GM23338 (cell line): ENCODE measurements at regions not wholly inside any gene's neighbourhood (a gene's known extent, or its start where the extent isn't known, plus 50 kb on each side); places are given as distances from the start of the nearest gene placed in this dataset.

Experiments used
- ATAC-seq: fragments of 200-7000 bp; cut with Tn5 transposase; 3 replicates; pipeline ENCODE4 v1.9.1; 2020
- DNase-seq: peaks from one replicate; pipeline ENCODE4 v3.0.0-alpha.2; 2015; ENCODE audit warnings: low spot score
- H2AFZ ChIP-seq: fragments of 200-600 bp; sonication (generic); 2 replicates; pipeline ENCODE4 v1.8.0; 2016; ENCODE audit warnings: antibody characterized with exemption, mild to moderate bottlenecking, moderate library complexity
- H3F3A ChIP-seq: fragments of 200-600 bp; sonication (generic); replicated peaks from 2 replicates; pipeline ENCODE4 v1.8.0; 2017; ENCODE audit warnings: antibody characterized with exemption, mixed run types, low read depth
- H3K27ac ChIP-seq: fragments of 200-600 bp; sonication (generic); 2 replicates; pipeline ENCODE4 v1.6.1; 2016; ENCODE audit warnings: low read depth
- H3K27me3 ChIP-seq: fragments of 200-600 bp; sonication (generic); 2 replicates; pipeline ENCODE4 v1.8.0; 2016; ENCODE audit warnings: mild to moderate bottlenecking, mixed run types, moderate library complexity; ENCODE audit not compliant: insufficient read depth
- H3K36me3 ChIP-seq: fragments of 200-600 bp; sonication (generic); 2 replicates; pipeline ENCODE4 v1.8.0; 2016; ENCODE audit warnings: mild to moderate bottlenecking; ENCODE audit not compliant: insufficient read depth
- H3K4me1 ChIP-seq: fragments of 200-600 bp; sonication (generic); 2 replicates; pipeline ENCODE4 v1.8.0; 2016; ENCODE audit warnings: mild to moderate bottlenecking, moderate library complexity; ENCODE audit not compliant: insufficient read depth
- H3K4me2 ChIP-seq: fragments of 200-600 bp; sonication (generic); 2 replicates; pipeline ENCODE4 v1.7.1; 2017; ENCODE audit warnings: mixed run types
- H3K4me3 ChIP-seq: fragments of 200-600 bp; sonication (generic); 2 replicates; pipeline ENCODE4 v1.6.1; 2016; ENCODE audit warnings: mixed run types
- H3K79me2 ChIP-seq: fragments of 200-600 bp; sonication (generic); replicated peaks from 2 replicates; pipeline ENCODE4 v1.8.0; 2017; ENCODE audit warnings: mild to moderate bottlenecking; ENCODE audit not compliant: insufficient read depth
- H3K9me2 ChIP-seq: fragments of 200-600 bp; sonication (generic); 2 replicates; pipeline ENCODE4 v1.8.0; 2017; ENCODE audit not compliant: insufficient read depth
- H4K20me1 ChIP-seq: fragments of 200-600 bp; sonication (generic); replicated peaks from 2 replicates; pipeline ENCODE4 v1.8.0; 2017; ENCODE audit warnings: mild to moderate bottlenecking; ENCODE audit not compliant: insufficient read depth
- H3K27ac Mint-ChIP-seq: 2 replicates; pipeline ENCODE4 v1.8.0; 2020; ENCODE audit warnings: inconsistent platforms, mild to moderate bottlenecking, moderate library complexity, mixed read lengths
- H3K27me3 Mint-ChIP-seq: 3 replicates; pipeline ENCODE4 v1.8.0; 2022; ENCODE audit warnings: low read depth, mild to moderate bottlenecking, moderate library complexity, mixed read lengths, inconsistent platforms; ENCODE audit not compliant: insufficient read depth, poor library complexity
- H3K36me3 Mint-ChIP-seq: 3 replicates; pipeline ENCODE4 v1.8.0; 2021; ENCODE audit warnings: low read depth, mild to moderate bottlenecking, inconsistent platforms, moderate library complexity, mixed read lengths
- H3K4me1 Mint-ChIP-seq: 3 replicates; pipeline ENCODE4 v1.8.0; 2020; ENCODE audit warnings: mild to moderate bottlenecking, inconsistent platforms, mixed read lengths
- H3K4me3 Mint-ChIP-seq: 3 replicates; pipeline ENCODE4 v1.8.0; 2021; ENCODE audit warnings: moderate library complexity, mild to moderate bottlenecking, inconsistent platforms, mixed read lengths
- H3K9me3 Mint-ChIP-seq: 3 replicates; pipeline ENCODE4 v1.8.0; 2020; ENCODE audit warnings: moderate library complexity, mild to moderate bottlenecking, inconsistent platforms, mixed read lengths
- CTCF ChIP-seq, 2 experiments: fragments of 200-600 bp in 1 of 2; sonication (generic) in 1 of 2; conservative IDR thresholded peaks; 2 replicates each; pipeline versions ENCODE4 v1.5.1 to v1.6.1; 2016 to 2017; ENCODE audit warnings: antibody characterized with exemption in 2 of 2, low read depth in 2 of 2, mild to moderate bottlenecking in 2 of 2, moderate library complexity in 1 of 2
- ETS1 ChIP-seq: IDR thresholded peaks from 2 replicates; pipeline ENCODE4 v1.6.1; 2016; ENCODE audit warnings: antibody characterized with exemption
- EZH2 ChIP-seq: fragments of 200-600 bp; sonication (generic); IDR thresholded peaks from one replicate; pipeline ENCODE4 v1.8.0; 2017; ENCODE audit warnings: antibody characterized with exemption, mild to moderate bottlenecking, low read depth; ENCODE audit not compliant: unreplicated experiment
- EZH2phosphoT487 ChIP-seq: fragments of 200-600 bp; sonication (generic); IDR thresholded peaks from one replicate; pipeline ENCODE4 v1.8.1; 2018; ENCODE audit warnings: antibody characterized with exemption; ENCODE audit not compliant: unreplicated experiment
- JUNB ChIP-seq: IDR thresholded peaks from one replicate; pipeline ENCODE4 v1.6.1; 2016; ENCODE audit warnings: antibody characterized with exemption; ENCODE audit not compliant: unreplicated experiment
- NANOG ChIP-seq: IDR thresholded peaks from 2 replicates; pipeline ENCODE4 v1.6.1; 2016; ENCODE audit warnings: antibody characterized with exemption, borderline replicate concordance
- POLR2AphosphoS5 ChIP-seq: IDR thresholded peaks from 2 replicates; pipeline ENCODE4 v1.6.1; 2016; ENCODE audit warnings: antibody characterized with exemption, low read depth
- REST ChIP-seq: IDR thresholded peaks from one replicate; pipeline ENCODE4 v1.6.1; 2018; ENCODE audit warnings: antibody characterized with exemption; ENCODE audit not compliant: unreplicated experiment
- STAT1 ChIP-seq: IDR thresholded peaks from one replicate; pipeline ENCODE4 v1.6.1; 2016; ENCODE audit warnings: antibody characterized with exemption; ENCODE audit not compliant: unreplicated experiment
- ZNF114 ChIP-seq: fragments of 250-450 bp; sonication (Bioruptor Pico); IDR thresholded peaks from 2 replicates; pipeline ENCODE4 v1.5.0; 2020; ENCODE audit warnings: mild to moderate bottlenecking, moderate library complexity
- ZNF331 ChIP-seq: fragments of 250-450 bp; sonication (Bioruptor Pico); IDR thresholded peaks from 2 replicates; pipeline ENCODE4 v1.5.0; 2020; ENCODE audit warnings: low read depth, mild to moderate bottlenecking, moderate library complexity
- ZNF462 ChIP-seq: fragments of 250-450 bp; sonication (Bioruptor Pico); IDR thresholded peaks from 2 replicates; pipeline ENCODE4 v1.5.0; 2020; ENCODE audit warnings: mild to moderate bottlenecking, moderate library complexity

GRCh38 chr2:118536306-118536705 is 311.1 kb downstream of the EN1 start (continued):
- no peak for TF ChIP-seq JUNB
- TF ChIP-seq ZNF114 (CRISPR knock-in tag): no peak
- no peak for TF ChIP-seq ETS1
- no peak for TF ChIP-seq NANOG

GRCh38 chr2:118535818-118536212 is 311.6 kb downstream of the EN1 start:
- H3K9me3 Mint-ChIP-seq: no peaks in the 10 kb centered on the region; the same call in 2 of the 3 replicates
- H4K20me1 ChIP-seq: no peaks in the 10 kb centered on the region
- TF ChIP-seq ZNF331 (CRISPR knock-in tag): no peak
- no peak for TF ChIP-seq CTCF (conservative IDR thresholded peaks at IDR 0.05; ENCODE audit: low read depth in 2 of 2)
- no peak for TF ChIP-seq ZNF462
- TF ChIP-seq ETS1: no peak
- TF ChIP-seq POLR2AphosphoS5: no peak
- no peak for TF ChIP-seq JUNB
- no peak for TF ChIP-seq EZH2phosphoT487
- no peak for TF ChIP-seq EZH2
- TF ChIP-seq REST: no peak
- TF ChIP-seq NANOG: no peak
- TF ChIP-seq STAT1: no peak

More at GRCh38 chr2:118535818-118536212, 311.6 kb downstream of the EN1 start:
- H3K79me2 ChIP-seq: no peaks in the 10 kb centered on the region
- Mint-ChIP-seq H3K4me1 (peaks cover 6% of the 10 kb centered on the region; the same call in 2 of the 3 replicates), H3K36me3 (0 out of 3 replicates have a peak, but pooled peaks cover 2% of the 10 kb centered on the region), H3K27me3 (peaks cover 6% of the 10 kb centered on the region), H3K27ac (no peak overlapping the region), H3K4me3 (no peak overlapping the region)
- no peaks in the 10 kb centered on the region for H3K36me3 ChIP-seq
- H3K4me2 ChIP-seq: no peak overlapping the region
- peaks cover 5% of the 10 kb centered on the region for H3K9me2 ChIP-seq
- peaks cover 7% of the 10 kb centered on the region for H3K4me1 ChIP-seq
- ATAC-seq: no peak
- H3K27me3 ChIP-seq: no peaks in the 10 kb centered on the region
- no peak overlapping the region for H3K4me3 ChIP-seq
- no peak for DNase-seq
- no peak overlapping the region for H3K27ac ChIP-seq
- H2AFZ ChIP-seq: no peak overlapping the region
- H3F3A ChIP-seq: no peaks in the 10 kb centered on the region
